Keratinocyte (primary cell): ENCODE measurements at regions not wholly inside any gene's neighbourhood (a gene's known extent, or its start where the extent isn't known, plus 50 kb on each side); places are given as distances from the start of the nearest gene placed in this dataset.
A peak's percentile ranks its signal among the peaks of the same experiment; 100 is the strongest.
"Not testable (repeated sequence)": the region's sequence is repeated elsewhere in the genome, so short reads cannot be mapped to it uniquely, and the experiment has no call there.

Source experiments
- DNase-seq: peaks from one replicate; pipeline ENCODE4 v3.0.0-alpha.2; 2011; ENCODE audit warnings: low read depth, missing footprints, low spot score
- FAIRE-seq: peaks from 2 replicates; lab custom pipeline; 2011; peaks lifted over from hg19 to GRCh38; lab: Jason Lieb, UNC
- H2AFZ ChIP-seq: 2 replicates; pipeline ENCODE4 v1.6.0; 2012; ENCODE audit warnings: low read length, control low read depth, inconsistent platforms; ENCODE audit not compliant: control insufficient read depth
- H3K27ac ChIP-seq: 2 replicates; pipeline ENCODE4 v1.5.1; 2011; ENCODE audit warnings: low read length; ENCODE audit not compliant: control insufficient read depth, insufficient read depth
- H3K27me3 ChIP-seq: 3 replicates; pipeline ENCODE4 v1.6.0; 2011; ENCODE audit warnings: low read length; ENCODE audit not compliant: control insufficient read depth, insufficient read depth; ENCODE audit errors: extremely low read depth
- H3K36me3 ChIP-seq, 2 experiments: 2 replicates in 1 of 2; 3 replicates in 1 of 2; pipeline ENCODE4 v1.5.1; 2011; ENCODE audit warnings: low read length in 2 of 2, mild to moderate bottlenecking in 1 of 2; ENCODE audit not compliant: control insufficient read depth in 2 of 2, insufficient read depth in 2 of 2; ENCODE audit errors: extremely low read depth in 1 of 2
- H3K4me1 ChIP-seq: 3 replicates; pipeline ENCODE4 v1.5.1; 2011; ENCODE audit warnings: low read length; ENCODE audit not compliant: control insufficient read depth, insufficient read depth; ENCODE audit errors: extremely low read depth
- H3K4me2 ChIP-seq: 3 replicates; pipeline ENCODE4 v1.6.0; 2011; ENCODE audit warnings: low read depth, low read length; ENCODE audit not compliant: control insufficient read depth, insufficient read depth; ENCODE audit errors: extremely low read depth
- H3K4me3 ChIP-seq, 3 experiments: fragments of 200-600 bp in 1 of 3; sonication (generic) in 1 of 3; 2 replicates in 2 of 3; 3 replicates in 1 of 3; pipeline ENCODE4 v1.5.1; 2011 to 2016; ENCODE audit warnings: low read length in 3 of 3, mild to moderate bottlenecking in 3 of 3, control low read depth in 2 of 3, inconsistent platforms in 1 of 3, low read depth in 1 of 3, mixed read lengths in 1 of 3, mixed run types in 1 of 3, moderate library complexity in 1 of 3; ENCODE audit not compliant: control insufficient read depth in 2 of 3, insufficient read depth in 2 of 3; ENCODE audit errors: extremely low read depth in 1 of 3
- H3K79me2 ChIP-seq: 2 replicates; pipeline ENCODE4 v1.6.0; 2012; ENCODE audit warnings: low read length; ENCODE audit not compliant: control insufficient read depth, insufficient read depth
- H3K9ac ChIP-seq: 3 replicates; pipeline ENCODE4 v1.6.0; 2011; ENCODE audit warnings: low read length; ENCODE audit not compliant: control insufficient read depth, insufficient read depth; ENCODE audit errors: extremely low read depth
- H3K9me1 ChIP-seq: 3 replicates; pipeline ENCODE4 v1.6.0; 2011; ENCODE audit warnings: low read length; ENCODE audit not compliant: control insufficient read depth, insufficient read depth; ENCODE audit errors: extremely low read depth
- H3K9me3 ChIP-seq: 2 replicates; pipeline ENCODE4 v1.5.1; 2012; ENCODE audit warnings: low read depth, low read length; ENCODE audit not compliant: control insufficient read depth
- H4K20me1 ChIP-seq: 3 replicates; pipeline ENCODE4 v1.6.0; 2011; ENCODE audit warnings: low read length; ENCODE audit not compliant: control insufficient read depth, insufficient read depth; ENCODE audit errors: extremely low read depth
- CTCF ChIP-seq, 3 experiments: IDR thresholded peaks in 1 of 3; conservative IDR thresholded peaks in 1 of 3; optimal IDR thresholded peaks in 1 of 3; 2 replicates in 2 of 3; 3 replicates in 1 of 3; pipeline versions ENCODE3 to v1.5.1; 2011; ENCODE audit warnings: low read length in 3 of 3, mild to moderate bottlenecking in 3 of 3, moderate library complexity in 2 of 3, control low read depth in 1 of 3, inconsistent platforms in 1 of 3; ENCODE audit not compliant: insufficient read depth in 2 of 3; ENCODE audit errors: extremely low read depth in 1 of 3
- EZH2 ChIP-seq: IDR thresholded peaks from one replicate; pipeline ENCODE4 v1.6.1; 2012; ENCODE audit warnings: inconsistent platforms, mild to moderate bottlenecking, low read length, moderate library complexity
- dilution Hi-C: fragments of 300-500 bp; cut with MboI; formaldehyde crosslinking; loops from one replicate; pipeline ENCODE4 v1.7.0; 2020; ENCODE audit warnings: low sequenced_read_pairs; ENCODE audit not compliant: extremely low pct_ligation_motif_present

- H3K27me3 ChIP-seq, result no peaks in the 10 kb centered on the region
These were observed 451.8 kb downstream of the SEMA3D start for GRCh38 chr7:84735011-84735410.

DNA sequence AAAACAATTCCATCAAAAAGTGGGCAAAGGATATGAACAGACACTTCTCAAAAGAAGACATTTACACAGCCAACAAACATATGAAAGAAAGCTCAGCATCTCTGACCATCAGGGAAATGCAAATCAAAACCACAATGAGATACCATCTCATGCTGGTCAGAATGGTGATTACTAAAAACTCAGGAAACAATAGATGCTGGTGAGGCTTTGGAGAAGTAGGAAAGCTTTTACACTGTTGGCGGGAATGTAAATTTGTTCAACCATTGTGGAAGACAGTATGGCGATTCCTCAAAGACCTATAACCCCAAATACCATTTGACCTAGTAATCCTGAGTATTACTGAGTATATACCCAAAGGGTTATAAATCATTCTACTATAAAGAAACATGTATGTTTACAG is 452.9 kb downstream of the SEMA3D start:
- H3K36me3 ChIP-seq, FAIRE-seq, H3K9ac ChIP-seq, dilution Hi-C loops, DNase-seq, H4K20me1 ChIP-seq, H3K4me1 ChIP-seq, H3K9me1 ChIP-seq, H3K4me2 ChIP-seq, H3K4me3 ChIP-seq, H2AFZ ChIP-seq, H3K9me3 ChIP-seq, H3K79me2 ChIP-seq, H3K27ac ChIP-seq, H3K27me3 ChIP-seq: not testable (repeated sequence)

More at GRCh38 chr7:84735011-84735410, 451.8 kb downstream of the SEMA3D start:
- no peaks in the 10 kb centered on the region for H3K36me3 ChIP-seq
- no peak overlapping the region for H3K4me2 ChIP-seq
- TF ChIP-seq EZH2 (no peak), CTCF (optimal IDR thresholded peaks at IDR 0.05 in 1 of 3, IDR thresholded peaks at IDR 0.05 in 1 of 3, conservative IDR thresholded peaks at IDR 0.05 in 1 of 3; ENCODE audit: extremely low read depth in 1 of 3, insufficient read depth in 2 of 3, low read length in 3 of 3) (no peak)
- no peaks in the 10 kb centered on the region for H3K9me1 ChIP-seq
- no peak overlapping the region for H3K27ac ChIP-seq
- no peaks in the 10 kb centered on the region for H3K79me2 ChIP-seq
- FAIRE-seq (no peak), DNase-seq (no peak)
- no peak overlapping the region for H3K9ac ChIP-seq
- no peak overlapping the region for H3K4me3 ChIP-seq
- peak overlapping the region; percentile 19 for H2AFZ ChIP-seq
- no peaks in the 10 kb centered on the region for H3K4me1 ChIP-seq
- no peaks in the 10 kb centered on the region for H4K20me1 ChIP-seq
- dilution Hi-C loops, result no loop called here
- H3K9me3 ChIP-seq, result no peaks in the 10 kb centered on the region

DNA sequence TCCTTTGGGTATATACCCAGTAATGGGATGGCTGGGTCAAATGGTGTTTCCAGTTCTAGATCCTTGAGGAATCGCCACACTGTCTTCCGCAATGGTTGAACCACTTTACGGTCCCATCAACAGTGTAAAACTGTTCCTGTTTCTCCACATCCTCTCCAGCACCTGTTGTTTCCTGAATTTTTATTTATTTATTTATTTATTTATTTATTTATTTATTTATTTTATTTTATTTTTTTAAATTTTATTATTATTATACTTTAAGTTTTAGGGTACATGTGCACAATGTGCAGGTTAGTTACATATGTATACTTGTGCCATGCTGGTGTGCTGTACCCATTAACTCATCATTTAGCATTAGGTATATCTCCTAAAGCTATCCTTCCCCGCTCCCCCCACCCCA is 456.0 kb downstream of the SEMA3D start:
- dilution Hi-C loops, H3K79me2 ChIP-seq, FAIRE-seq, DNase-seq, H4K20me1 ChIP-seq, H2AFZ ChIP-seq, H3K9me3 ChIP-seq, H3K27me3 ChIP-seq, H3K4me1 ChIP-seq, H3K4me3 ChIP-seq, H3K9me1 ChIP-seq, H3K4me2 ChIP-seq, H3K9ac ChIP-seq, H3K27ac ChIP-seq, H3K36me3 ChIP-seq: not testable (repeated sequence)
